HG03432 (cell line): ENCODE measurements at regions not wholly inside any gene's neighbourhood (a gene's known extent, or its start where the extent isn't known, plus 50 kb on each side); places are given as distances from the start of the nearest gene placed in this dataset.
"Not testable (repeated sequence)": the region's sequence is repeated elsewhere in the genome, so short reads cannot be mapped to it uniquely, and the experiment has no call there.

ENCODE experiments used
- ATAC-seq: cut with Tn5 transposase; IDR thresholded peaks from one replicate; pipeline ENCODE4 v1.9.1; 2021; ENCODE audit warnings: mild to moderate bottlenecking, moderate library complexity; ENCODE audit not compliant: unreplicated experiment

- no peak for ATAC-seq
Observed at GRCh38 chr18:42533009-42533575, 578.1 kb downstream of the PIK3C3 start.

DNA sequence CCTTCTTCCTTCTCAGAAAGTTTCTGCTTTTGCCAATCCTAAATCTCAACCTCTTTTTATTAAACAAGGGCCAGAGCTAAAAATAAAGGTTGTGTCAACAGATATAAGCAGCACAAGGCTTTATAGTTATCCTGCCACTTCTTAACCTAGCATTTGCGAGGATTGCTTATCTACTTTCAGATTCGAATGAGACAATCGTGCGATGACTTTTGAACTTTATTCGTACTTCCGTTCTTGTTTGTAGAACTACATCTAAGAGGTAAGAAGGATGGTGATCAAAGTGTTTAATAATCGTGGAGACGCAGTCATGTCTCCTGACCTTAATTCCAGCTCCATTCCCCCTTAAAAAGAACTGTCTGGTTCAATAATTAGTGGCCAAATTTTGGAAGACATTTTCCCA lies 578.6 kb downstream of the PIK3C3 start:
- no peak for ATAC-seq

- no peak for ATAC-seq
Observed at GRCh38 chr18:42534313-42534712, 579.3 kb downstream of the PIK3C3 start.

- ATAC-seq: no peak
Observed at GRCh38 chr18:42536442-42536841, 579.0 kb downstream of the RIT2 start.

DNA sequence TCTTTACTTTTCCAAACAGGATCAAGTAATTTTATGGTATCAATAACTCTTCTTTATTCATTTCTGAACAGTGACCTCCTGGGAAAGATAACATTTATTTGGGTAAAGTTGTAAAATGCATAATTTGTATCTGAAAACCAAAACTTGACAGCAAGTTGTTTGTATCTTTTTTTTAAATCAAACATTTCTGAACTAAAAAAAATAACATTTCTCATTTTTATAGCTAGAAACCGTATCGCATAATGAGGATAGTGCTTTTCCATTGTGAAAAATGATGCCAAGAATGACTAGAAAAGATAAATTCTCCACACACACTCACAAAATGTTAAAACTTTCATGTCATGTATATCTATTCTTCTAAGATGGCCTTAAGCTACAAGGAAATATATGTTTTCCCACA lies 578.2 kb downstream of the RIT2 start:
- no peak for ATAC-seq

GRCh38 chr18:42544901-42545300 lies 570.6 kb downstream of the RIT2 start:
- ATAC-seq: no peak

DNA sequence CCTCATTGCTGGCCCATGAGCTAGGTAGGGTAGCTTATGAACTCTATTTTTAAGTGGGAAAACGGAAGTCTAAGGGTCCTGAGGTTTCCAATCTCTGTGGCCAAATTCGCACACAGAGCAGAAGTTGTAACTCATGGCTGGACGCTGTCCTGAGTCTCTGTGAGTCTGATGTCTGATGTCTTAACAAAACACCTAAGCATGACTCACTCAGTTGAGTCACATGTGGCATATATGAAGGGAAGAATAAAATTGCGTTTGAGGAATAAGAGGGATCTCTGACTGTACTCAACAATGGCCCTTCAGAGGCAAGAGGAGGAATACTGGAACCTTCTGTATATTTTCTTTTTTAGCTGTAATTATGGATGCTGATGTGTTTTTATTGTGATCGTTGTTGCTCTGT lies 569.7 kb downstream of the RIT2 start:
- no peak for ATAC-seq

DNA sequence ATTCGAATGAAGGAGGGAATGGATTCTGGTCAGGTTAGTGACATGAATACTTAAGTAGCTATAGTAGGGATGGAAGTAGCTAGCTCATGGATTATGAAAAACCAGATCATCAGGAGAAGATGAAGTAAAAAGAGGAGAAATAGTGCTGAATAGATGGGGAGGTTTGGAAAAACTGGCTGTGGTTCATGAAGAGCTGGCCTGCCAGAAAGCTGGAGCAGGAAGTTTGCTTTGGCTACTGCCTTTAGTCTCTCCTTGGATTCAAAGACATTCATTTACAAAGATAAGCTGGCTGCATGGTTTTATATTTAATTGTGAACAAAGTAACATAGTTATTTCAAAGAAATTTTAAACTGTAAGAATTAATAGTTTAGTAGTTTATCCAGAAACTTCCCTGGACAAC lies 567.0 kb downstream of the RIT2 start:
- ATAC-seq: no peak

DNA sequence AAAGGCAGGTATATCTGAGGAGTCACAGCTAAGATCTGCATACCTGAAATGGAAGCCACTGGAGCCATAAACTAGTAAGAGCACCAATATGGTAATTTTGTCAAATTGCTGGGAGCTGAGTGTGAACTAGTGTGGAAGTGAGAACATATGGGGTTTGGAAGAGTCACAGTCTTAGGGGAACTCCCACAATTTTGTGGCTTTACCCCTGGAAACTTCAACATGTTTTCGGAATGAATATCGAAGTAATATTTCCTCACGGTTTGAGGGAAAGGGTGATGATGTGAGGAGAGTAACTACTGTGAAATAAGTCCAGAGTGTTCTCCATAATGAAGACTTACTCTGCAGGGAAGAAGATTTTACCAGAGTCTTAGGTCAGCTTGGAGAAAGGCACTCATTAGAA lies 565.9 kb downstream of the RIT2 start:
- ATAC-seq: no peak

DNA sequence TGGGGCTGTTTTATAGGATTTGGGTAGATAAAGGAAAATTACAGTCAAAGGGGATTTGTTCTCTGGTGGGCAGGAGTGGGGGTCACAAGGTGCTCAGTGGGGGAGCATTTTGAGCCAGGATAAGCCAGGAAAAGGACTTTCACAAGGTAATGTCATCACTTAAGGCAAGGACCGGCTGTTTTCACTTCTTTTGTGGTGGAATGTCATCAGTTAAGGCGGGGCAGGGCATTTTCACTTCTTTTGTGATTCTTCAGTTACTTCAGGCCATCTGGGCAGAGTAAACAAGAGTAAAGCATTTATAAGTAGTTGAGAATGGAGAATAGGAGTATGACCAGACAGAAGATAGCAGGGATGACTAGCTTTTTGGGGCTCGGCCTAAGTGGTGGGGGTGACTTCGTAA lies 562.9 kb downstream of the RIT2 start:
- not testable (repeated sequence) for ATAC-seq

- ATAC-seq: no peak
Observed at GRCh38 chr18:42559069-42559690, 556.3 kb downstream of the RIT2 start.

DNA sequence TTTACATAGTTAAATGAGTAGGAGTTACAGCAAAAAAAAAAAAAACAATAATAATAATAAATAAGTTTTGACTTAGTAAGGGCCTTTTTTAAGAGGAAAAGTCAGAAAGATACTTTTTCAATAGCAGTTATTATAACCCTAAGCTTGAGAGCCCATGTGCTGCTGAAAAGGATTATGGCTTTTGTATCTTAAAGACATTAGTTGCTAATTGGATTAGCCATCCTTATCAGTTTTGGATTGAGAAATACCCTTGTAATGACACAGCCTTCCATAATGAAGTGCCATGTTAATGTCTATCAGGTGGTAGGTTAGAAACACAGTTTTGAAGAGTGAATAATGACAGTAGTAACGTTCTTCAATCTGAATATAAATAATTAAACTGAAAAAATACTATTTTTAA lies 554.0 kb downstream of the RIT2 start:
- ATAC-seq: no peak

- no peak for ATAC-seq
Observed at GRCh38 chr18:42563995-42564394, 551.5 kb downstream of the RIT2 start.

DNA sequence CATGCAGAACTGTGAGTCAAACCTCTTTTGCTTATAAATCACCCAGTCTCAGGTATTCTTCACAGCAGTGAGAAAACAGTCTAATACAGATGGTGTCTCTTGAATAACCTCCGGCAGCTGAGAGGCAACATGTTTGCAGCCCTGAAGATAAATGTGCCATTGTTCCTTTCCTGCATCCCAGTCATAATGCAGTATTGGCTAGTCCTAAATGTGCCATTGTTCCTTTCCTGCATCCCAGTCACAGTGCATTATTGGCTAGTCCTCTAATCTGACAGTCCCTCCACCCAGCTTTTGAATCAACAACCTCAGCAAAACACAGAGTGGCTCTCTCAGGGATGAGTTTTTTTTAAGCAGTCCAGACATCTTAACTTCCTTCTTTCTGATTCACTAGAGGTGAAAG lies 550.7 kb downstream of the RIT2 start:
- ATAC-seq: no peak

- no peak for ATAC-seq
Observed at GRCh38 chr18:42568773-42569172, 546.7 kb downstream of the RIT2 start.

DNA sequence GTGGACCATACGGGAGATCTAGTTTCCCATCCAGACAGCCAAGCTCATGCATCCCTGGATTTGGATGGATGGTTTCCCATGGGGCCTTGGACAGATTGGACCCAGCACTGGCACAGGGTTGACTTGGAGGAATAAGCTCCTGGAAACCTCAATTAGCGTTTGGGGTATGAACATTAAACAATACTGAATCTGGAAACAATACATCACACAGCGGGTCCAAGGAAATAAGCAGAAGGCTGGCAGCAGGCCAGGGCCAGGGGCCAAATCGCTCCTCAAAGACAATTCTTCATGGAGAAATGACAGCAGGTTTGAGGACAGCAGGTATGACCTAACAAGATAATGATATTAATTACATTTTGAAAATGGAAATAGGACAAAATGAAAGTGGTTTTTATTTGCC lies 540.6 kb downstream of the RIT2 start:
- ATAC-seq: no peak

DNA sequence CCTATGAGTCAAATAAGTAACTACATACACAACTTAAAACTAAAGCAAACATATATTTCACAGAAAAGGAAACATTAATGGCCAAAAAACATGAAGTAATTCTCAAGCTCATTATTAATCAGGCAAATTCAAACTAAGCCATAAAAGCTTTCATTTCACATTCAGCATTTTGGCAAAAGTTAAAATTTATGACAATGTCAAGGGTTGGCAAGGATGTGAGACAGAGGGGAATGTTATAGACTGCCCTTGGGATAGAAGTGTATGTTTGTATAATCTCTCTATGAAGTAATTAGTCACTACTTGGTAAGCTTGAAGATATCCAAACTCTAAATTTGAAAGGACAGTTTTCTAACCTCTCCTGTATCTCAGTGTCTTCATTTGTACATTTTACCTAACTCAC lies 539.4 kb downstream of the RIT2 start:
- no peak for ATAC-seq

GRCh38 chr18:42578792-42579191 lies 536.7 kb downstream of the RIT2 start:
- ATAC-seq: no peak

- no peak for ATAC-seq
Observed at GRCh38 chr18:42582266-42582665, 533.2 kb downstream of the RIT2 start.

GRCh38 chr18:42583283-42583731 lies 532.2 kb downstream of the RIT2 start:
- no peak for ATAC-seq

- ATAC-seq: no peak
Observed at GRCh38 chr18:42586601-42587000, 528.9 kb downstream of the RIT2 start.

GRCh38 chr18:42588786-42589185 lies 526.7 kb downstream of the RIT2 start:
- ATAC-seq: no peak

- no peak for ATAC-seq
Observed at GRCh38 chr18:42604820-42605219, 510.7 kb downstream of the RIT2 start.
